GM19239 (cell line): ENCODE measurements at regions not wholly inside any gene's neighbourhood (a gene's known extent, or its start where the extent isn't known, plus 50 kb on each side); places are given as distances from the start of the nearest gene placed in this dataset.

Experiments
- DNase-seq: peaks from one replicate; pipeline ENCODE4 v3.0.0; 2011; ENCODE audit warnings: low spot score; ENCODE audit not compliant: insufficient read length
- FAIRE-seq: peaks from 2 replicates; lab custom pipeline; 2011; peaks lifted over from hg19 to GRCh38; lab: Jason Lieb, UNC

DNA sequence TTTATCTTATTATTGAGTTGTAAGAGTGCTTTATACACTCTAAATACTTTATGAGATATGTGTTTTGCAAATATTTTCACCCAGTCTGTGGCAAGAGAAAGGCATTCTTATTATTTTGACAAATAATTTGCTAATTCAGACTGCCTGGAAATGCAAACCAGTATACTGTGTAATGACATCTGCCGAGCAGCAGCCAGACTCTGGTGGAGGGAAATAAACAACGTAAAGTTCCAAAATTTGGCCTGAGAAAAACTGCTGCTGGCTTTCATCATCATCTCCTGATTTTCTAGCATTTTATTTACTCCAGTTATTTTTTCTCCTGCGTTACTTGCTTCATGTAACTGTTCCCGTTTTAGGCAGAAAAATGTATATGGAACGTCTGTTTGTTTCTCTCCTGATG is 161.6 kb downstream of the RNF152 start:
- FAIRE-seq (no peak), DNase-seq (no peak)

- DNase-seq = no peak
- no peak for FAIRE-seq
These were observed 163.5 kb downstream of the RNF152 start for GRCh38 chr18:61729322-61729721.

DNA sequence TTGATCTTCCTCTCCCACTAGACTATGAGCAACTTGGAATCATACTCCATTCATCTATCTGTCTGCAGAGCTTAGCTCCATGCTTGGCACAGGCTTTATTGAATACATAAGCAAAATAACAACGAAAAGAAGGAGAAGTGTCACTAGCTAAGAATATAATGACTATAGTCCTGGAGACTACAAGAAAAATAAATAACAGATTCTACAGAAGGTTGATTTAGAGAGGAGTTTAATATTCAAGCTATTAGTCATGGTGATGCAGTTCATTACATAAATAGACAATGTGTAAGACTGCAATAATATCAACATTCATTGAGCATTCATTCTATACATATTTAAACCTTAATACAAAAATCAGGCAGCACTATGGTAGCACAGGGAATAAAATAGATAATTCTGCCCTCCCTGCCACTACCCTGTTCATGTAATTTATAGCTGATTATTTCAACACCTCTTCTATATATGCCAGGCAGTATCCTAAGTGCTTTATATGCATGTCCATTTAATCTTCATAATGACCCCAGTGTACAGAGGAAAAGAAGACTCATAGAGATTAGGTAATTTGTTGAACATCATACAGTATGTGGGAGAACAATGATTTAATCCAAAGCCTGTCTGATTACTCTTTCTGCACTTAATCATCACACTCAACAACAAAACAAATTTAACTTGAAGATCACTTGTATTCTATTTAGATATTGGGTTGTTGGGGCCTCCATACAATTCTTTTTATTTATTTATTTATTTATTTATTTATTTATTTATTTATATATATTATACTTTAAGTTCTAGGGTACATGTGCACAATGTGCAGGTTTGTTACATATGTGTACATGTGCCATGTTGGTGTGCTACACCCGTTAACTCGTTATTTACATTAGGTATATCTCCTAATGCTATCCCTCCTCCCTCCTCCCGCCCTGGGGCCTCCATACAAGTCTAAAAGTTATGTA is 165.3 kb downstream of the RNF152 start:
- no peak for DNase-seq
- no peak for FAIRE-seq

DNA sequence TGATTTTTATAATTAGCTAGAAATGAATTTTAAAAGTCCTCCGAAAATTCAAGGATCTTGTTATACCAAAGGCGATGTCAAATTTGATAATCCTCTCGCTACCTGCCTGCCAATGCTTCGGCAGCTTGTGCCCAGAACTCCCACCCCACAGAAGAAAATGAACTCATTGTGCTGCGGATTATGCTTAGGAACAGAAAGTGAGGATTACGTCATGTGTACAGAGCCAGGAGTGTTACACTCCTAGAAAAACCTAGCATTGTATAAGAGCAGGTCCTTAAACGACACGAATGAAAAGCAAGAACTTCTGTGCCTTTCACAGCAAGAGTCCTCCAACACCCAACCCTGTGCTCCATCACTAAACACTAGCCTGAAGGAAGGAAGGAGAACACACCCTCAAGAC is 168.3 kb downstream of the RNF152 start:
- DNase-seq (no peak), FAIRE-seq (no peak)

- FAIRE-seq = no peak
These were observed 170.6 kb downstream of the RNF152 start for GRCh38 chr18:61722247-61722646.

GRCh38 chr18:61720496-61720895 is 172.3 kb downstream of the RNF152 start:
- FAIRE-seq = no peak
- no peak for DNase-seq

More at GRCh38 chr18:61722247-61722646, 170.6 kb downstream of the RNF152 start:
- no peak for DNase-seq

GRCh38 chr18:61719671-61720070 is 173.1 kb downstream of the RNF152 start:
- no peak for DNase-seq

GRCh38 chr18:61718944-61719343 is 173.9 kb downstream of the RNF152 start:
- no peak for DNase-seq
- FAIRE-seq = no peak

More at GRCh38 chr18:61719671-61720070, 173.1 kb downstream of the RNF152 start:
- no peak for FAIRE-seq

- DNase-seq = no peak
- FAIRE-seq = no peak
These were observed 178.4 kb downstream of the RNF152 start for GRCh38 chr18:61714421-61714820.

DNA sequence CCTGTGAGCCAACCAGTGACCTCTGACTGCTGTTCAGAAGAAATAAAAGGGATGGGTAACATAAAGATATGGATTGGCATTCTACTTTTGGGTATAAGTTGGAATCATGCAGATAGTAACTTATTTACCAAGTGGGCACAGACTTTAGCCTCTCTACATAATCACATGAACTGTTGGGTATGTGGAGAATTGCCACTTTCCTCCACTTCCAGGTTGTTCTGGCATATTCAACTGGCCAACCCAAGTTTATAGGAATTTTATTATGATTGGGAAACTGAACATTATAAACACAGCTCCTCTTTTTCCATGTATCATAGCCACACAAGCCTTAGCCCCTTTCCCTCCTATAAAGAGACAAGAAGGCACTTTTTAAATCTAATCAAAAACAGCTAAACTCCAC is 179.3 kb downstream of the RNF152 start:
- FAIRE-seq (no peak), DNase-seq (no peak)

GRCh38 chr18:61710082-61710620 is 182.7 kb downstream of the RNF152 start:
- no peak for DNase-seq
- FAIRE-seq = no peak

DNA sequence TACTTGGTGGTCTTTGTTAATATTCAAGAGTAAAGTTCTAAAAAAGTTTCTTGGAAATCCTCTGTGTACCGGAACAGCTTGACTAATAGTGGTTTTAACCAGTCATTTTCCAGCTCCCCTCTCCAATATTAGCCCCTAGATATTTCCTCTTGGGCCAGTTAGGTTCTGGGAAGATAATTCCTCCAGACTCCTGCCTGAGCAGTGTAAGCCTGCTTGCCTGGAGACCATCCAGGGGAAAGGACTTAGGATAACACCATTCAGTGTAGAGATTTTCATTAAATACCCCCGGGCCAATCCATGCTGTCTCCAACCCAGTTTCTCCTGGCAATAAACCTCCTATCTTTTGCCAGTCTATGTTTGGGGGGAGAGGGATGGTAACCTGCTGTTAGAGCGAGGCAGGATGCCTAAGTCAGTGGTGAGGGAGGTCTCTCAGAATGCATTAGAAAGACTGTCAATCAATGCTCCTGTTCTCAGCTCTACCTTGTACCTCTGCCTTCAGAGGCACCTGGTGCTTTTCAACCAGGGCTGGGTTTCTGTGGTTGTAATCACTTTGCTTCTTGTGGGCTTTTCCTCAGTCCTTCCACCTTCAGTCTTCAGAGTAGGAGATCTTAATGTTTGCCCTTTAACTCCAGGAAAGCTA is 186.4 kb downstream of the RNF152 start:
- DNase-seq (no peak), FAIRE-seq (no peak)

DNA sequence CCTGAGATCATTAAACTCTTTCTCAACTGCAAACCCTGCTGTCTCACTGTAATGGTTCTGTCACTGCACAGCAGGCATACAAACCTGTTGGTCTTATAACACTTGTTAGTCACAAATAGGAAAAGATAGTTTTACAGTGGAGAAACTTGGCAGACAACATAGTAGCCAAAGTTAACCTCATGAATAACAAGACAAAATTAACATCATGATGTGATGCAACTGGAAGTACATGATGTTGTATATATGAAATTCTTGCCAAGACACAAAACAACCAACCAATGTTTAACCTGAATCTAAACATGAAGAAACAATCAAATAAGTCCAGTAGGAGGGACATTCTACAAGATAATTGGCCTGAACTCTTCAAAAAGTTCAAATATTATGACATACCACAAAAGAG is 189.3 kb downstream of the RNF152 start:
- no peak for FAIRE-seq
- DNase-seq = no peak

DNA sequence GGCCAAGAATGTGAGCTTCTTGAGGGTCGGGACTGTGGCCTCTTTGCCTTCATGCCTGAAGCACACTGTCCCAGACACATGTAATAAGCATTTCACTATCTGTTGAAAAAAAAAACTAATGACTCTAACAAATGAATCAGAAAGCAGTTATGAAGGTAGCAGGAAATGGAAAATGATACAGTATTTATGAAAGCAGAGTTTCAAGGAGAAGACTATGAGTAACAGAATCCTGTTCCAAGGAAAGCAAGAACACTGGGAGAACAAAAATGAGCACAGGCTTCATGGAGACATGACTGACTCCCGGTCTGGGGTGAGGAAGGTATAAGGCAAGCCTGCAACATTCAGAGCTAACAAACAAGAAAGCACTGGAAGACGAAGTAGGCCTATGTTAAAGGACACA is 190.8 kb downstream of the RNF152 start:
- DNase-seq (no peak), FAIRE-seq (no peak)

DNA sequence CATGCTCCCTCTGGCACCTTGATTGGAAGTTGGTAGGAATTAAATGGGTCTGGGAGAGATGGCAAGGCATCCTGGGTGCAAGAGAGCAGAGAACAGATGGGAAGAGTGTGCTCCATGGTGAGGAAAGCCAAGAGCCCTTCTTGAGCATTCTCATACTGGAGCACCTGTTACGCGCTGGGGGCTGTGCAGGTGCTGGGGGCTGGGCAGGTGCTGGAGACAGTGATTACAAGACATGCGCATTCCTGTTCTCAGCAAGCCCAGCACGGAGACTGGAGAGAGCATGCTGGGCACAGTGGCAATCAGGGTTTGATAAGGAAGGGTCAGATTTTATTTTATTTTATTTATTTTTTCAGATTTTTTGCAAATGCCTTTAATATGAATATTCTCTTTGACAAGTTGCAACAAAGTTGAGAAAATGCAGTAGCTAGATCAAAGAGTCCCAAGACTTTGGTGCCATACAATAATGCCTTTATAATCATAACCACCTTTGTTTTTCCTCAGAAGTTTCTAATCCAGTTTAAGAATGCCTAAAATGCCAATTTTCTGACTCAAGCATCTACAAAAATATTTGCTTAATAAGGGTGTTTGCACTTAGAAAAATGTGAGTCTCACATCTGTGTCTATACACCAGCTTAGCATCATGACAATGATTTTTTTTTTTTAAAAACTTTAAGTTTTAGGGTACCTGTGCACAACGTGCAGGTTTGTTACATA is 193.3 kb downstream of the RNF152 start:
- DNase-seq = no peak
- FAIRE-seq = no peak

DNA sequence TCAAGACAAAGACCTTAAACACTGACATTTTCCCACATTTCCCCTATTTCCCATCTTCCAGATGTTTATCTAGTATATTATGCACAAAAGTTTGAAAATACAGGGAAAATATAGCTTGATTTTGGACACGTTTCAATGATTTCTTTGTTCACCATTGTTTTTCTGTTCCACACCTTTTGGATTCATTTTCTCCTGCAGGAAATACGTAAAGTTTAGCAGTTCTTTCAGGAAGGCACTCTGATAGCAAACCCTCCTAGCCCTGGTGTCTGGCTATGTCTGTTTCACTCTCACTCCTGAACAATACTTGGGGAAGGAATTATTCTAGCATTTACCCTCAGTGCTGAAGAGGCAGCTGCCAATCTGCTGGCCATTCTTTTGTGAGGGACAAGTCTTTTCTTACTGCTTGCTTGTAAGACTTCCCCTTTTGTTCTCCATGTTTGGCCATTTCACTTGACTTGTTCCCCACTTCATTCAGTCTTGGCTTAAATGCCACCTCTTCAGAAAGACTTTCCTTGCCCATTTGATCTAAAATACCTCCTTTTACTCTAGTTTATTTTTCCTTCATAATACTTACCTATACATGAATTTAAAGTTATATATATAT is 195.4 kb downstream of the RNF152 start:
- no peak for FAIRE-seq

GRCh38 chr18:61694236-61694635 is 198.6 kb downstream of the RNF152 start:
- no peak for FAIRE-seq

More for the DNA sequence above, 195.4 kb downstream of the RNF152 start:
- no peak for DNase-seq

GRCh38 chr18:61690418-61691138 is 202.2 kb downstream of the RNF152 start:
- DNase-seq (no peak), FAIRE-seq (no peak)

More at GRCh38 chr18:61694236-61694635, 198.6 kb downstream of the RNF152 start:
- DNase-seq = no peak

DNA sequence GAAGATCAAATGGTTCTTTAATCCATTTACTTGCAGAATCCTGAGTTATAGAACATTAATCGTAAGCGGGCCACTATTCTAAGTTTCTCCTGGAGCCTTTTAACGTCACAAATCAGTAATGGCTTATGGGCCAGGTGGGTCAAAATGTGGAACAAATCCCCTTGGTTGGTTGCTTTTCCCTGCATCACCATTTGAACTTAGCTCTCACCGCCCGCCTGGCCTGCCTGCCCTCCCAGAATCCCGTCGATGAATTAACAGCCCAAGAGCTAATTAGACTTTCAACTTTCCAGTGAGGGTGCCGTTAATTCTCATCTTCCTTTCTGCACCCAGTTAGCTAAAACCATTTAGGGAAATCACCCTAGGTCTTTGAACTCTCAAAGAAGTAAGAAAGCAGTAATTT is 205.5 kb downstream of the RNF152 start:
- FAIRE-seq (no peak), DNase-seq (no peak)
